ENCODE measurements at regions not wholly inside any gene's neighbourhood (a gene's known extent, or its start where the extent isn't known, plus 50 kb on each side); places are given as distances from the start of the nearest gene placed in this dataset.

DNA sequence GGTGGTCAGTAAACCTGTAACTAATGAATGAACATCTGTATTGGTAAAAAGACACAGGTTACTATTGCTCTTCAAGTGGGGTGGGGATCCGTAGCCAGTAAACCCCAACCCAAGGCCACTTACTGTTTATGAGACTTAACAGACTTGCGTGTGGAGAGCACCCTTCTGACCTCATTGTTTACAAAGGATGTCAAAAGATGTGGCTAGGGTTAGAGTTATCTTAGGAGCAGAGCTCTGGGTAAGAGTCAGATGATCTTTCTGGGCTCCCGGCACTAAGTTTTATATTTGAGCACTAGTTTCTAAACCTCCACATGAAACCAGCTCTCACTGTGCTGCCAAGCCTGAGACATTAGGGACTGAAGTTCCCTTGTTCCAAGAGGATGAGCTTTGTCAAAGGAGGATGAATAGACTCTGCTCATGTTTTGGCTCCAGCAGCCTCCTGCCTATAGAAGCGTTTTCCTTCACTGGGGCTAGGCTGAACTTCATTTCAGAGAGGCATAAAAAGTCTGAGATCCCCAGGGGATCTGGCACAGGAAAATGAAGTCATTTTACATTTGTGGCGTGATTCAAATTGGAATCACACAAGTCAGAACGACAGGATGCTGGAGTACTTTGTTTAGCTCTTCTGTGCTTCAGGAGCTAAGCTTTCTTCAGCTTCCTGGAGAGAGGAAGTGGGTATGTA is 403.1 kb upstream of the TRIB2 start:
- DNase-seq (no peak), ATAC-seq (ENCODE audit: insufficient read depth, low read depth) (no peak; the same call in 2 of the 3 replicates)
- no peaks in the 10 kb centered on the region for H3K9me3 ChIP-seq (ENCODE audit: insufficient read depth, low read length, severe bottlenecking)
- no peaks in the 10 kb centered on the region for H3K79me2 ChIP-seq (ENCODE audit: insufficient read depth, low read length)
- no peaks in the 10 kb centered on the region for H3K27me3 ChIP-seq (ENCODE audit: insufficient read depth, low read length, poor library complexity)
- H2AFZ ChIP-seq (ENCODE audit: low read depth, low read length): no peak overlapping the region
- H3K4me2 ChIP-seq (ENCODE audit: insufficient read depth, low read length): no peak overlapping the region
- H4K20me1 ChIP-seq (ENCODE audit: insufficient read depth, low read length): no peaks in the 10 kb centered on the region
- H3K4me1 ChIP-seq (ENCODE audit: insufficient read depth, low read length): peaks cover 7% of the 10 kb centered on the region
- H3K27ac ChIP-seq (ENCODE audit: low read length): no peak overlapping the region
- TF ChIP-seq EZH2 (IDR thresholded peaks at IDR 0.05; ENCODE audit: borderline replicate concordance, low read depth, low read length, severe bottlenecking) (no peak), CTCF (IDR thresholded peaks at IDR 0.05; ENCODE audit: borderline replicate concordance, extremely low read depth, low read length, poor library complexity, severe bottlenecking) (no peak)
- H3K4me3 ChIP-seq (ENCODE audit: low read depth in 1 of 2, low read length in 2 of 2): no peak overlapping the region
- H3K36me3 ChIP-seq (ENCODE audit: insufficient read depth, low read length): no peaks in the 10 kb centered on the region
- no peak overlapping the region for H3K9ac ChIP-seq (ENCODE audit: low read depth, low read length)

- H3K9me3 ChIP-seq (ENCODE audit: insufficient read depth, low read length, severe bottlenecking): no peaks in the 10 kb centered on the region
- peaks cover 7% of the 10 kb centered on the region for H3K4me1 ChIP-seq (ENCODE audit: insufficient read depth, low read length)
- no peak for ATAC-seq (ENCODE audit: insufficient read depth, low read depth)
- H2AFZ ChIP-seq (ENCODE audit: low read depth, low read length): no peak overlapping the region
- no peaks in the 10 kb centered on the region for H3K27me3 ChIP-seq (ENCODE audit: insufficient read depth, low read length, poor library complexity)
- no peaks in the 10 kb centered on the region for H3K79me2 ChIP-seq (ENCODE audit: insufficient read depth, low read length)
- DNase-seq: no peak
- H3K36me3 ChIP-seq (ENCODE audit: insufficient read depth, low read length): no peaks in the 10 kb centered on the region
- H3K4me3 ChIP-seq (ENCODE audit: low read depth in 1 of 2, low read length in 2 of 2): no peak overlapping the region
- no peak overlapping the region for H3K27ac ChIP-seq (ENCODE audit: low read length)
- H3K4me2 ChIP-seq (ENCODE audit: insufficient read depth, low read length): no peak overlapping the region
- no peaks in the 10 kb centered on the region for H4K20me1 ChIP-seq (ENCODE audit: insufficient read depth, low read length)
- TF ChIP-seq CTCF (IDR thresholded peaks at IDR 0.05; ENCODE audit: borderline replicate concordance, extremely low read depth, low read length, poor library complexity, severe bottlenecking): no peak
- TF ChIP-seq EZH2 (IDR thresholded peaks at IDR 0.05; ENCODE audit: borderline replicate concordance, low read depth, low read length, severe bottlenecking): no peak
- no peak overlapping the region for H3K9ac ChIP-seq (ENCODE audit: low read depth, low read length)
These were observed 402.5 kb upstream of the TRIB2 start for GRCh38 chr2:12314127-12314760.

DNA sequence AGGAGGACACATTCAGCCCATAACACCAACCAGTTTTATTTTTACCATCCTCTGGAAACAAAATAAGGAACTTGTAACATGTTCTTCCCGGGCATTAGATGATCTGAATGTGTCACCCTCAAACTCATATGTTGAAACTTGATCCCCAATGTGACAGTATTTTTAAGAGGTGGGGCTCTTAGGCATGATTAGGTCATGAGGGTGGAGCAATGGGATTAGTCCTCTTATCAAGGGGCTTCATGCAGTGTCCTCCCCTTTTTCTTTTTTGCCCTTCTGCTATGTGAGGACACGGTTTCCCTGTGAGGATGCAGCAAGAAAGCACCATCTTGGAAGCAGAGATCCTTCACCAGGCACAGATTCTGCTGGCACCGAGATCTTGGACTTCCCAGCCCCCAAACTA is 401.5 kb upstream of the TRIB2 start:
- Histone ChIP-seq H3K4me2 (ENCODE audit: insufficient read depth, low read length) (no peak overlapping the region), H3K27me3 (ENCODE audit: insufficient read depth, low read length, poor library complexity) (no peaks in the 10 kb centered on the region), H3K27ac (ENCODE audit: low read length) (no peak overlapping the region), H4K20me1 (ENCODE audit: insufficient read depth, low read length) (no peaks in the 10 kb centered on the region), H3K4me1 (ENCODE audit: insufficient read depth, low read length) (peaks cover 5% of the 10 kb centered on the region), H3K9me3 (ENCODE audit: insufficient read depth, low read length, severe bottlenecking) (no peaks in the 10 kb centered on the region), H3K9ac (ENCODE audit: low read depth, low read length) (no peak overlapping the region), H2AFZ (ENCODE audit: low read depth, low read length) (no peak overlapping the region), H3K4me3 (ENCODE audit: low read depth in 1 of 2, low read length in 2 of 2) (no peak overlapping the region), H3K36me3 (ENCODE audit: insufficient read depth, low read length) (no peaks in the 10 kb centered on the region), H3K79me2 (ENCODE audit: insufficient read depth, low read length) (no peaks in the 10 kb centered on the region)
- DNase-seq (no peak), ATAC-seq (ENCODE audit: insufficient read depth, low read depth) (no peak)
- TF ChIP-seq CTCF (IDR thresholded peaks at IDR 0.05; ENCODE audit: borderline replicate concordance, extremely low read depth, low read length, poor library complexity, severe bottlenecking): no peak
- no peak for TF ChIP-seq EZH2 (IDR thresholded peaks at IDR 0.05; ENCODE audit: borderline replicate concordance, low read depth, low read length, severe bottlenecking)
